Upper lobe of left lung (tissue), 6 donors: ENCODE measurements at regions not wholly inside any gene's neighbourhood (a gene's known extent, or its start where the extent isn't known, plus 50 kb on each side); places are given as distances from the start of the nearest gene placed in this dataset.

Experiments
- ATAC-seq, 2 donors: fragments of 200-7000 bp; cut with Tn5 transposase; one replicate each; pipeline ENCODE4 v1.9.1; 2022; ENCODE audit warnings: mild to moderate bottlenecking in 2 of 2, moderate library complexity in 2 of 2; ENCODE audit not compliant: low FRiP score in 2 of 2
- DNase-seq, 2 donors: peaks; one replicate each; pipeline ENCODE4 v3.0.0-alpha.2; 2019 to 2020
- H3K27ac ChIP-seq, 4 donors: fragments of 200-600 bp; sonication (generic); one replicate each; pipeline ENCODE4 v1.5.1; 2016 to 2019
- H3K27me3 ChIP-seq, 4 donors: fragments of 200-600 bp; sonication (generic); one replicate each; pipeline ENCODE4 v1.5.1; 2017 to 2019
- H3K36me3 ChIP-seq, 4 donors: fragments of 200-600 bp; sonication (generic); one replicate each; pipeline ENCODE4 v1.5.1; 2016 to 2019
- H3K4me1 ChIP-seq, 4 donors: fragments of 200-600 bp; sonication (generic); one replicate each; pipeline ENCODE4 v1.5.1; 2018 to 2019
- H3K4me3 ChIP-seq, 4 donors: fragments of 200-600 bp; sonication (generic); one replicate each; pipeline ENCODE4 v1.5.1; 2017 to 2019; ENCODE audit warnings: mild to moderate bottlenecking in 2 of 4, moderate library complexity in 1 of 4
- H3K9me3 ChIP-seq, 4 donors: fragments of 200-600 bp; sonication (generic); one replicate each; pipeline ENCODE4 v1.5.1; 2018 to 2019
- EP300 ChIP-seq, 4 donors: sonication (generic); formaldehyde crosslinking; IDR thresholded peaks; one replicate each; pipeline ENCODE4 v1.5.1; 2017; ENCODE audit warnings: antibody characterized with exemption in 4 of 4, control low read depth in 2 of 4
- POLR2A ChIP-seq, 4 donors: fragments of 450-650 bp; IDR thresholded peaks; one replicate each; pipeline ENCODE4 v1.5.1; 2016 to 2017; ENCODE audit warnings: antibody characterized with exemption in 4 of 4, mild to moderate bottlenecking in 2 of 4
- POLR2AphosphoS5 ChIP-seq, 2 donors: sonication (generic); formaldehyde crosslinking; IDR thresholded peaks; one replicate each; pipeline ENCODE4 v1.5.1; 2017; ENCODE audit warnings: antibody characterized with exemption in 2 of 2
- WGBS, 2 donors: methylation state at CpG; one replicate each; pipeline ENCODE4 v1.1.5; 2017 to 2018; 5-methylcytosine and 5-hydroxymethylcytosine counted together
- TF ChIP-seq, protein P1 (sequence below), 6 experiments: fragments of 450-650 bp in 4 of 6; fragments of 200-600 bp in 2 of 6; sonication (generic) in 2 of 6; IDR thresholded peaks; one replicate each; pipeline ENCODE4 v1.5.1; 2016 to 2019; ENCODE audit warnings: antibody characterized with exemption in 6 of 6
- donor health status: DM: no; HTN: no; CAD: no; lungs with moderate emphysema.
- donor health status: DM: no; HTN: yes; CAD: no; lungs with severe emphysema.

DNA sequence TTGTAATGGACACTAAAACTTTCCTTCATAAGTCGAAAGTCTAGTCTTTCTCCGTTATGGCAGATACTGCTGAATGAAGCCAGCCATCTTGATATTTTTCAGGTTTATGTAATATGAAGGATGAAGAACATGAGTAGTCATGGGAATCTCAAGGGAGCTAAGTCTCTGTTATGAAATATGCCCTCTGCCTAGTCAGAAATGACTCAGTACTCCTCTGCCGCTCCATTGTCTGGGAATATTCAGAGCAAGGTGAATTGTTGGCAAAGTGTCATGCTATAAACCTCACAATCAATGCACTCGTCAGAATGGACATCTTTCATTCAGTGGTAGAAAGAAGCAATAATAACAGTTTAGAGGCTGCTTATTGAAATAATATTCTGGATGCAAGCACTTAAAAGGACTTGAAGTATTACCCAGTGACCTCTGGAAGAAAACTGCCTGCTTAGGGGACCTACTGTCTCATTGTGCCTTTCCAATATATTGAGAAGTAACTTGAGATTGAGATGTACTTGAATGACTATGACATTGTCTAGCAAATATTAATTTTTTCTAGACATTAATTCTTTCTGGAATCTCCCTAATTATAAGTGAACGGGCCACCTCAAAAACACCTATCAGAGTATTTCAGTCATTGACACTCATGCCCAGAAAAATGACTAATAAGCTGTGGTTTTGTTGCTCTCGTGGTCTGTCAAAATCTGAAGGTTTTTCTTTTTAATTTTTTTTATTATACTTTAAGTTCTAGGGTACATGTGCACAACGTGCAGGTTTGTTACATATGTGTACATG lies 1011.5 kb upstream of the ACO1 start:
- TF ChIP-seq, protein P1, sequence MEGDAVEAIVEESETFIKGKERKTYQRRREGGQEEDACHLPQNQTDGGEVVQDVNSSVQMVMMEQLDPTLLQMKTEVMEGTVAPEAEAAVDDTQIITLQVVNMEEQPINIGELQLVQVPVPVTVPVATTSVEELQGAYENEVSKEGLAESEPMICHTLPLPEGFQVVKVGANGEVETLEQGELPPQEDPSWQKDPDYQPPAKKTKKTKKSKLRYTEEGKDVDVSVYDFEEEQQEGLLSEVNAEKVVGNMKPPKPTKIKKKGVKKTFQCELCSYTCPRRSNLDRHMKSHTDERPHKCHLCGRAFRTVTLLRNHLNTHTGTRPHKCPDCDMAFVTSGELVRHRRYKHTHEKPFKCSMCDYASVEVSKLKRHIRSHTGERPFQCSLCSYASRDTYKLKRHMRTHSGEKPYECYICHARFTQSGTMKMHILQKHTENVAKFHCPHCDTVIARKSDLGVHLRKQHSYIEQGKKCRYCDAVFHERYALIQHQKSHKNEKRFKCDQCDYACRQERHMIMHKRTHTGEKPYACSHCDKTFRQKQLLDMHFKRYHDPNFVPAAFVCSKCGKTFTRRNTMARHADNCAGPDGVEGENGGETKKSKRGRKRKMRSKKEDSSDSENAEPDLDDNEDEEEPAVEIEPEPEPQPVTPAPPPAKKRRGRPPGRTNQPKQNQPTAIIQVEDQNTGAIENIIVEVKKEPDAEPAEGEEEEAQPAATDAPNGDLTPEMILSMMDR (IDR thresholded peaks at IDR 0.05), result no peak
- TF ChIP-seq EP300 (IDR thresholded peaks at IDR 0.05) (no peak), POLR2A (IDR thresholded peaks at IDR 0.05) (no peak), POLR2AphosphoS5 (IDR thresholded peaks at IDR 0.05) (no peak)
- 86 to 90% methylated on average over 7 of the region's 7 CpGs for WGBS, 2 donors
- no peak overlapping the region for H3K4me3 ChIP-seq
- H3K4me1 ChIP-seq, result no peaks in the 10 kb centered on the region
- H3K9me3 ChIP-seq, result no peaks in the 10 kb centered on the region
- no peak for DNase-seq
- H3K27me3 ChIP-seq, result no peaks in the 10 kb centered on the region
- no peak overlapping the region for H3K27ac ChIP-seq
- no peak for ATAC-seq
- H3K36me3 ChIP-seq, result no peaks in the 10 kb centered on the region

DNA sequence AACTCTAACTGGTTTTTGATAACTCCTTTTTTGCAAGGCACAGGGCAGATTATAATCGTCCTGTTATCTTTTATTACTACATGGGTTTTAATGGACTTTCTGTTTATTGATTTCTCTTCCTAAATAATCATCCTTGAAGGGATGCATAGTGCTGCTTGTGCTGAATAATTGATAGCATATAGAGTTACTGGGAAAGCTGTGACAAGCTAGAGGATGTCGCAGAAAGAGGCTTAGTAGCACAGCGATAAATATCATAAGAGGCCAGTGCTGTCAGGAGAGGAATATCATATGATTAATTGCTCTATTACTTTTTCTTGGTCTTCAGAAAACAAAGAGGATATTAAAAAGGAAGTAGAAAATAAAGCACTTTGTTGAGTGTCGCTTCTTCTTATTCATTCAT lies 1007.1 kb upstream of the ACO1 start:
- Histone ChIP-seq H3K4me3 (no peak overlapping the region), H3K36me3 (no peaks in the 10 kb centered on the region), H3K27ac (no peak overlapping the region), H3K9me3 (no peaks in the 10 kb centered on the region), H3K27me3 (no peaks in the 10 kb centered on the region), H3K4me1 (no peaks in the 10 kb centered on the region)
- 82 to 86% methylated on average over 4 of the region's 4 CpGs for WGBS, 2 donors
- DNase-seq (no peak), ATAC-seq (no peak)
- TF ChIP-seq POLR2AphosphoS5 (IDR thresholded peaks at IDR 0.05), result no peak
- TF ChIP-seq, protein P1 (IDR thresholded peaks at IDR 0.05), result no peak
- no peak for TF ChIP-seq POLR2A (IDR thresholded peaks at IDR 0.05)
- no peak for TF ChIP-seq EP300 (IDR thresholded peaks at IDR 0.05)

DNA sequence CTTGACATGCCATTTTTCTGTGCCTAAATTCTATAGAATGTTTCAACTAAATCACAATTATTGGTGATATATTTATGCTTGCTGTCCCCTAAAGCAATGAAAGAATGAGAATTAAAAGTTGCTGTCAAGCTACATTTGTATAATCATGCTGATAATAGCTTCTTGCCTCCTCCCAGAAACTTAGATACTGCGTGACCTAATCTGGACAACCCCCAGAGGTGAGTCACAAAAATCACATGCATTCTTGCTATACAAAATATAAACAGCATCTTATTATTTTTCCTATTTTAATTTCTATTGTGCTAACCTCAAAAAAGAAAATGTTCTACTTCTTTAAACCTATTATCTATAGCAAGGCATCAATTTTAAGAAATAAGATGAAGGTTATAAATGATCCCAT lies 995.8 kb upstream of the ACO1 start:
- Histone ChIP-seq H3K27ac (no peak overlapping the region), H3K4me3 (no peak overlapping the region), H3K36me3 (no peaks in the 10 kb centered on the region), H3K4me1 (peaks cover 0 to 4% (median 1%) of the 10 kb centered on the region in 4 donors), H3K27me3 (no peaks in the 10 kb centered on the region), H3K9me3 (no peaks in the 10 kb centered on the region)
- TF ChIP-seq, protein P1 (IDR thresholded peaks at IDR 0.05), result no peak
- no peak for TF ChIP-seq EP300 (IDR thresholded peaks at IDR 0.05)
- TF ChIP-seq POLR2AphosphoS5 (IDR thresholded peaks at IDR 0.05), result no peak
- no peak for TF ChIP-seq POLR2A (IDR thresholded peaks at IDR 0.05)
- 92 to 94% methylated on average over 1 of the region's 1 CpG for WGBS, 2 donors
- DNase-seq (no peak), ATAC-seq (no peak)

DNA sequence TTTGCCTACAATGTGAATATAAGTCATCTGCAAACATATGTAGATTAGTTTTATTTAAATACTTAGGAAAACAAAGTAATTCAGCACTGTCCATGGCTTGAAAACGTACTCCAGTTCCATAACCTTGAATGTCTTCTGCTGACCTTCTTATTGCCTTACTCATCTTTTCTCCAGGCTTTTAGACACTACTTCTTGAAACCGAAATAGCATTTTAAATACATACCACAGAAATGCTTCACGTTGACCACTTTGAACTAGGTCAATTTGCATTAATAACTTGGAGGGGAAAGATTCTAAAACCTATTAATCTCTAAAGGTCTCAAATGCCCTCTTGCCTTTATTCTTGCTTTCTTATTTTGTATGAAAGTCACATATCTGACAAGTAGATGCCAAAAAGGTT lies 995.4 kb upstream of the ACO1 start:
- no peaks in the 10 kb centered on the region for H3K9me3 ChIP-seq
- TF ChIP-seq POLR2A (IDR thresholded peaks at IDR 0.05) (no peak), POLR2AphosphoS5 (IDR thresholded peaks at IDR 0.05) (no peak), EP300 (IDR thresholded peaks at IDR 0.05) (no peak)
- H3K27me3 ChIP-seq, result no peaks in the 10 kb centered on the region
- 87 to 88% methylated on average over 3 of the region's 3 CpGs for WGBS, 2 donors
- H3K4me1 ChIP-seq, result peaks cover 3 to 9% (median 6%) of the 10 kb centered on the region in 4 donors
- ATAC-seq, result no peak
- H3K36me3 ChIP-seq, result no peaks in the 10 kb centered on the region
- DNase-seq, result no peak
- no peak overlapping the region for H3K4me3 ChIP-seq
- no peak overlapping the region for H3K27ac ChIP-seq

DNA sequence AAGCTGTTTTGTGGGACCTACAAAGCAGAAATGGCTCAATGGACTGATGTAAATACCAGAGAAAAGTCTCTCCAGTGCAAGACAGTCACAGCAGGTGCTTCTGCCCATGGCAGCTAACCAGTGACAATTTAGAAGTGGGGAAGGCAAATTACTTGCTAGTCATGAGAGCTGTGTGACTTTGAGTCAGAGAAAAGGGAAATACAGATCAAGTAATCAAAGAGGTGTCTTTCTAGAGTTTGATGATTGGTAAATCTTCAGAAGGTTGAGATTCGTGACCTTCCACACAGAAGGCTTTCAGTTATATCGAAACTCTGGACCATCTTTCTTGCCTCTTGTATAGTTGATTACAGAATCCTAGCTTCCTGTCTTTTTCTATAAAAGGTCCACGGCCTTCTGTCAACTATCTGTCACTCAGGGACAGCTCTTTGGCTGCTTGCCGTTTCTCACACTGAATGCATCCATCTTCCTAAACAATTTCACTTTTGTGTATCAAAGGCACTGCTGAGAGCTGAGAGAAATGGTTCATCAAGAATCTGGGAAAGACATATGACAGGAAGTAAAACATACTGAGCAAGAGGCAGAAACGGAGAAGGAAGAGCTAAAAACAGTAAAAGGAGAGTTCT lies 993.9 kb upstream of the ACO1 start:
- Histone ChIP-seq H3K27me3 (no peaks in the 10 kb centered on the region), H3K4me1 (peaks cover 5 to 10% (median 8%) of the 10 kb centered on the region in 4 donors), H3K4me3 (no peak overlapping the region), H3K9me3 (no peaks in the 10 kb centered on the region), H3K36me3 (no peaks in the 10 kb centered on the region), H3K27ac (no peak overlapping the region)
- ATAC-seq (no peak), DNase-seq (no peak)
- TF ChIP-seq, protein P1 (IDR thresholded peaks at IDR 0.05), result no peak
- TF ChIP-seq POLR2AphosphoS5 (IDR thresholded peaks at IDR 0.05) (no peak), EP300 (IDR thresholded peaks at IDR 0.05) (no peak), POLR2A (IDR thresholded peaks at IDR 0.05) (no peak)
- WGBS, 2 donors, result 41 to 49% methylated on average over 5 of the region's 5 CpGs
